AG10803 (cell line): ENCODE measurements at regions not wholly inside any gene's neighbourhood (a gene's known extent, or its start where the extent isn't known, plus 50 kb on each side); places are given as distances from the start of the nearest gene placed in this dataset.

Source experiments
- DNase-seq: peaks from one replicate; pipeline ENCODE4 v3.0.0; 2010; ENCODE audit warnings: low read depth
- H3K4me3 ChIP-seq: 2 replicates; pipeline ENCODE4 v1.5.1; 2011; ENCODE audit warnings: mild to moderate bottlenecking, low read length, control low read depth
- CTCF ChIP-seq: conservative IDR thresholded peaks from 2 replicates; pipeline ENCODE4 v1.5.1; 2011; ENCODE audit warnings: mild to moderate bottlenecking, low read length, control low read depth, inconsistent platforms

- DNase-seq, result no peak
- H3K4me3 ChIP-seq, result no peak overlapping the region
- TF ChIP-seq CTCF, result no peak
These were observed 668.6 kb upstream of the NCAM2 start for GRCh38 chr21:20329636-20330035.

- no peak for DNase-seq
- H3K4me3 ChIP-seq, result no peak overlapping the region
- TF ChIP-seq CTCF, result no peak
These were observed 667.6 kb upstream of the NCAM2 start for GRCh38 chr21:20330652-20331051.

- no peak for TF ChIP-seq CTCF
- no peak for DNase-seq
- no peak overlapping the region for H3K4me3 ChIP-seq
These were observed 663.6 kb upstream of the NCAM2 start for GRCh38 chr21:20334585-20334984.

- TF ChIP-seq CTCF, result no peak
- no peak for DNase-seq
- no peak overlapping the region for H3K4me3 ChIP-seq
These were observed 656.8 kb upstream of the NCAM2 start for GRCh38 chr21:20341431-20341830.

GRCh38 chr21:20343186-20343585, 655.0 kb upstream of the NCAM2 start:
- H3K4me3 ChIP-seq, result no peak overlapping the region

GRCh38 chr21:20351138-20351537, 647.1 kb upstream of the NCAM2 start:
- H3K4me3 ChIP-seq, result no peak overlapping the region
- DNase-seq, result no peak
- TF ChIP-seq CTCF, result no peak

More at GRCh38 chr21:20343186-20343585, 655.0 kb upstream of the NCAM2 start:
- TF ChIP-seq CTCF, result no peak
- no peak for DNase-seq

GRCh38 chr21:20353351-20353750, 644.9 kb upstream of the NCAM2 start:
- H3K4me3 ChIP-seq, result no peak overlapping the region
- no peak for DNase-seq
- no peak for TF ChIP-seq CTCF
